ENCODE measurements at regions not wholly inside any gene's neighbourhood (a gene's known extent, or its start where the extent isn't known, plus 50 kb on each side); places are given as distances from the start of the nearest gene placed in this dataset.

- Histone ChIP-seq H3K4me3 (no peak overlapping the region), H3K9me3 (no peaks in the 10 kb centered on the region), H3K36me3 (no peaks in the 10 kb centered on the region), H3K4me1 (peaks cover 0 to 10% (median 7%) of the 10 kb centered on the region in 4 donors), H3K27me3 (no peaks in the 10 kb centered on the region), H3K27ac (no peak overlapping the region)
- TF ChIP-seq POLR2AphosphoS5 (IDR thresholded peaks at IDR 0.05) (no peak), EP300 (IDR thresholded peaks at IDR 0.05) (no peak), POLR2A (IDR thresholded peaks at IDR 0.05) (no peak), CTCF (IDR thresholded peaks at IDR 0.05) (no peak)
- WGBS, 2 donors = 91 to 96% methylated on average over 4 of the region's 4 CpGs
- intact Hi-C loops (cut with DNase I) = no loop called here
- no peak for DNase-seq
Observed at GRCh38 chr3:30166535-30166934, 439.9 kb upstream of the TGFBR2 start.

- intact Hi-C loops (cut with DNase I) = no loop called here
- H3K27ac ChIP-seq = no peak overlapping the region
- DNase-seq = no peak
- H3K4me1 ChIP-seq = peaks cover 0 to 10% (median 7%) of the 10 kb centered on the region in 4 donors
- no peaks in the 10 kb centered on the region for H3K36me3 ChIP-seq
- no peaks in the 10 kb centered on the region for H3K27me3 ChIP-seq
- H3K4me3 ChIP-seq = no peak overlapping the region
- 34 to 60% methylated on average over 3 of the region's 3 CpGs for WGBS, 2 donors
- H3K9me3 ChIP-seq = no peaks in the 10 kb centered on the region
- TF ChIP-seq POLR2A (IDR thresholded peaks at IDR 0.05) (no peak), POLR2AphosphoS5 (IDR thresholded peaks at IDR 0.05) (peak in 1 of 4 donors; percentile 21)
Observed at GRCh38 chr3:30167541-30168011, 438.8 kb upstream of the TGFBR2 start.

GRCh38 chr3:30169487-30169886 is 436.9 kb upstream of the TGFBR2 start:
- no peaks in the 10 kb centered on the region for H3K27me3 ChIP-seq
- H3K27ac ChIP-seq = no peak overlapping the region
- intact Hi-C loops (cut with DNase I) = no loop called here
- DNase-seq = no peak
- H3K4me1 ChIP-seq = peaks cover 0 to 10% (median 7%) of the 10 kb centered on the region in 4 donors
- TF ChIP-seq CTCF (IDR thresholded peaks at IDR 0.05) = no peak
- TF ChIP-seq POLR2A (IDR thresholded peaks at IDR 0.05) = no peak
- TF ChIP-seq EP300 (IDR thresholded peaks at IDR 0.05) = no peak
- TF ChIP-seq POLR2AphosphoS5 (IDR thresholded peaks at IDR 0.05) = no peak
- no peak overlapping the region for H3K4me3 ChIP-seq
- no peaks in the 10 kb centered on the region for H3K36me3 ChIP-seq
- no peaks in the 10 kb centered on the region for H3K9me3 ChIP-seq

GRCh38 chr3:30170681-30171438 is 435.5 kb upstream of the TGFBR2 start:
- WGBS, 2 donors = 58 to 74% methylated on average over 2 of the region's 2 CpGs
- Histone ChIP-seq H3K9me3 (no peaks in the 10 kb centered on the region), H3K27ac (no peak overlapping the region), H3K27me3 (no peaks in the 10 kb centered on the region), H3K4me3 (no peak overlapping the region), H3K36me3 (no peaks in the 10 kb centered on the region), H3K4me1 (peaks cover 0 to 10% (median 7%) of the 10 kb centered on the region in 4 donors)
- TF ChIP-seq CTCF (IDR thresholded peaks at IDR 0.05) = no peak
- TF ChIP-seq POLR2AphosphoS5 (IDR thresholded peaks at IDR 0.05) = no peak
- no peak for TF ChIP-seq POLR2A (IDR thresholded peaks at IDR 0.05)
- no peak for TF ChIP-seq EP300 (IDR thresholded peaks at IDR 0.05)
- no peak for DNase-seq
- intact Hi-C loops (cut with DNase I) = no loop called here

GRCh38 chr3:30174357-30174756 is 432.0 kb upstream of the TGFBR2 start:
- intact Hi-C loops (cut with DNase I) = no loop called here
- Histone ChIP-seq H3K9me3 (no peaks in the 10 kb centered on the region), H3K27ac (no peak overlapping the region), H3K27me3 (no peaks in the 10 kb centered on the region), H3K36me3 (no peaks in the 10 kb centered on the region), H3K4me3 (no peak overlapping the region), H3K4me1 (no peaks in the 10 kb centered on the region)
- TF ChIP-seq CTCF (IDR thresholded peaks at IDR 0.05) = no peak
- TF ChIP-seq EP300 (IDR thresholded peaks at IDR 0.05) = no peak
- no peak for TF ChIP-seq POLR2A (IDR thresholded peaks at IDR 0.05)
- TF ChIP-seq POLR2AphosphoS5 (IDR thresholded peaks at IDR 0.05) = no peak
- no peak for DNase-seq

Measured in sigmoid colon (tissue), 6 donors.